ENCODE measurements at regions not wholly inside any gene's neighbourhood (a gene's known extent, or its start where the extent isn't known, plus 50 kb on each side); places are given as distances from the start of the nearest gene placed in this dataset.

GRCh38 chr2:4012197-4012596 lies 308.8 kb downstream of the DCDC2C start:
- H3K4me3 ChIP-seq = no peak overlapping the region
- no peak for DNase-seq
- H3K9me3 ChIP-seq = no peaks in the 10 kb centered on the region
- no peaks in the 10 kb centered on the region for H3K27me3 ChIP-seq
- ATAC-seq = no peak
- no peaks in the 10 kb centered on the region for H3K36me3 ChIP-seq
- H3K27ac ChIP-seq = no peak overlapping the region
- intact Hi-C loops (cut with DNase I) = no loop called here
- TF ChIP-seq CTCF (IDR thresholded peaks at IDR 0.05) = no peak
- WGBS, 2 donors = 49 to 56% methylated on average over 1 of the region's 1 CpG
- no peaks in the 10 kb centered on the region for H3K4me1 ChIP-seq
- FAIRE-seq = no peak

GRCh38 chr2:4018535-4018934 lies 315.2 kb downstream of the DCDC2C start:
- no peak for TF ChIP-seq CTCF (IDR thresholded peaks at IDR 0.05)
- Histone ChIP-seq H3K27me3 (no peaks in the 10 kb centered on the region), H3K27ac (no peak overlapping the region), H3K4me3 (no peak overlapping the region), H3K9me3 (no peaks in the 10 kb centered on the region), H3K36me3 (no peaks in the 10 kb centered on the region), H3K4me1 (no peaks in the 10 kb centered on the region)
- ATAC-seq = no peak
- no peak for FAIRE-seq
- intact Hi-C loops (cut with DNase I) = no loop called here
- no peak for DNase-seq

DNA sequence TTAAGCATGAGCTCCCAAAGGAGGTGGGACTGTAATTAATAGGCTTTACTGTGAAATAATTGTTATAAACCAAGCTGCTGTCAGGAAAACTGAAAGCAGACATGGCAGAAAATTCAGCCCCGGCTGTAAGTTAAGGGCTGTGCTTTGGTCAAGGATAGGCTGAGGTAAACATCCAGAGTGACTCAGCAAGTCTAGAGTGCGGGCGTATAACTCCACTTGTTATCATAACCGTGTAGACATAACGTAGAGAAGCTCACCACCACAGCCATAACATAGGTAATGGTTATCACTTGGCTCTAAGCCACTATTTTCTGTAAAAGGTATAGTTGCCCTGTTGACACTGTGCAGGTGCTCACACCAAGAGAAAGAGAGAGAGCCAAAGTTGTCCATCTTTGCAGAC lies 316.8 kb downstream of the DCDC2C start:
- no peak for FAIRE-seq
- DNase-seq = no peak
- 24 to 39% methylated on average over 5 of the region's 5 CpGs for WGBS, 2 donors
- Histone ChIP-seq H3K9me3 (no peaks in the 10 kb centered on the region), H3K27me3 (no peaks in the 10 kb centered on the region), H3K27ac (no peak overlapping the region), H3K4me3 (no peak overlapping the region), H3K36me3 (no peaks in the 10 kb centered on the region), H3K4me1 (no peaks in the 10 kb centered on the region)
- TF ChIP-seq CTCF (IDR thresholded peaks at IDR 0.05) = no peak
- intact Hi-C loops (cut with DNase I) = no loop called here
- ATAC-seq = no peak

GRCh38 chr2:4020649-4021048 lies 317.3 kb downstream of the DCDC2C start:
- intact Hi-C loops (cut with DNase I) = no loop called here
- ATAC-seq (no peak), DNase-seq (no peak), FAIRE-seq (no peak)
- no peak for TF ChIP-seq CTCF (IDR thresholded peaks at IDR 0.05)
- 68 to 78% methylated on average over 10 of the region's 10 CpGs for WGBS, 2 donors
- Histone ChIP-seq H3K4me3 (no peak overlapping the region), H3K27ac (no peak overlapping the region), H3K9me3 (no peaks in the 10 kb centered on the region), H3K4me1 (no peaks in the 10 kb centered on the region), H3K27me3 (no peaks in the 10 kb centered on the region), H3K36me3 (no peaks in the 10 kb centered on the region)

GRCh38 chr2:4024605-4025004 lies 321.2 kb downstream of the DCDC2C start:
- FAIRE-seq = no peak
- no peak overlapping the region for H3K4me3 ChIP-seq
- no peaks in the 10 kb centered on the region for H3K27me3 ChIP-seq
- H3K4me1 ChIP-seq = no peaks in the 10 kb centered on the region
- H3K27ac ChIP-seq = no peak overlapping the region
- no peak for ATAC-seq
- intact Hi-C loops (cut with DNase I) = no loop called here
- 69 to 79% methylated on average over 5 of the region's 5 CpGs for WGBS, 2 donors
- H3K36me3 ChIP-seq = no peaks in the 10 kb centered on the region
- DNase-seq = peak in 1 of 6 donors; percentile 49
- TF ChIP-seq CTCF (IDR thresholded peaks at IDR 0.05) = no peak
- no peaks in the 10 kb centered on the region for H3K9me3 ChIP-seq

Measured in pancreas (tissue), 10 donors.